Neural cell (in vitro differentiated cells): ENCODE measurements at regions not wholly inside any gene's neighbourhood (a gene's known extent, or its start where the extent isn't known, plus 50 kb on each side); places are given as distances from the start of the nearest gene placed in this dataset.

Source experiments
- H2AFZ ChIP-seq: fragments of 200-600, 300-800 bp; sonication (generic), shearing (Covaris generic); 2 replicates; pipeline ENCODE4 v1.6.0; 2014; ENCODE audit warnings: low read depth, mild to moderate bottlenecking, antibody characterized with exemption, low read length, moderate library complexity
- H3F3A ChIP-seq: fragments of 200-600 bp; shearing (Covaris generic); 2 replicates; pipeline ENCODE4 v1.6.1; 2016; ENCODE audit warnings: mild to moderate bottlenecking, moderate library complexity, mixed read lengths, antibody characterized with exemption, low read length; ENCODE audit not compliant: insufficient read depth, poor library complexity, severe bottlenecking
- H3K27ac ChIP-seq: fragments of 200-600, 300-800 bp; sonication (generic), shearing (Covaris generic); 2 replicates; pipeline ENCODE4 v1.5.1; 2014; ENCODE audit warnings: mild to moderate bottlenecking, low read length, moderate library complexity
- H3K27me3 ChIP-seq: fragments of 300-800, 200-600 bp; sonication (generic), shearing (Covaris generic); 2 replicates; pipeline ENCODE4 v1.6.0; 2014; ENCODE audit warnings: mild to moderate bottlenecking, low read depth, low read length, moderate library complexity; ENCODE audit not compliant: insufficient read depth
- H3K36me3 ChIP-seq: fragments of 300-800, 200-600 bp; sonication (generic), shearing (Covaris generic); 2 replicates; pipeline ENCODE4 v1.5.1; 2014; ENCODE audit warnings: mild to moderate bottlenecking, antibody characterized with exemption, low read length, moderate library complexity; ENCODE audit not compliant: insufficient read depth
- H3K4me2 ChIP-seq: fragments of 300-800, 200-600 bp; sonication (generic), shearing (Covaris generic); 2 replicates; pipeline ENCODE4 v1.6.0; 2014; ENCODE audit warnings: mild to moderate bottlenecking, low read length
- H3K4me3 ChIP-seq: fragments of 300-800, 200-600 bp; sonication (generic), shearing (Covaris generic); 2 replicates; pipeline ENCODE4 v1.5.1; 2014; ENCODE audit warnings: mild to moderate bottlenecking, low read length, moderate library complexity
- H3K79me2 ChIP-seq: fragments of 200-600 bp; shearing (Covaris generic); replicated peaks from 2 replicates; pipeline ENCODE4 v1.6.0; 2014; ENCODE audit warnings: mild to moderate bottlenecking, low read length, moderate library complexity; ENCODE audit not compliant: insufficient read depth
- H3K9ac ChIP-seq: fragments of 300-800, 200-600 bp; sonication (generic), shearing (Covaris generic); 2 replicates; pipeline ENCODE4 v1.6.1; 2016; ENCODE audit warnings: mild to moderate bottlenecking, low read length, mixed read lengths
- H3K9me2 ChIP-seq: fragments of 200-600 bp; shearing (Covaris generic); 2 replicates; pipeline ENCODE4 v1.6.1; 2016; ENCODE audit warnings: mild to moderate bottlenecking, low read length, mixed read lengths; ENCODE audit not compliant: insufficient read depth
- H3K9me3 ChIP-seq: fragments of 200-600, 300-800 bp; sonication (generic), shearing (Covaris generic); 2 replicates; pipeline ENCODE4 v1.6.1; 2016; ENCODE audit warnings: mild to moderate bottlenecking, mixed run types, low read length, moderate library complexity, mixed read lengths
- H4K20me1 ChIP-seq: fragments of 200-600 bp; shearing (Covaris generic); 2 replicates; pipeline ENCODE4 v1.6.1; 2016; ENCODE audit warnings: mild to moderate bottlenecking, mixed run types; ENCODE audit not compliant: insufficient read depth
- CTCF ChIP-seq: fragments of 450-650 bp; IDR thresholded peaks from 2 replicates; pipeline ENCODE4 v1.5.1; 2014; ENCODE audit warnings: antibody characterized with exemption, mild to moderate bottlenecking, moderate library complexity; ENCODE audit not compliant: poor library complexity, severe bottlenecking
- EP300 ChIP-seq: fragments of 450-650 bp; conservative IDR thresholded peaks from 2 replicates; pipeline ENCODE4 v1.6.1; 2014; ENCODE audit warnings: antibody characterized with exemption, mild to moderate bottlenecking, moderate library complexity; ENCODE audit not compliant: poor library complexity, severe bottlenecking
- EZH2 ChIP-seq: fragments of 200-600, 300-800 bp; shearing (Covaris generic), sonication (generic); IDR thresholded peaks from 2 replicates; pipeline ENCODE4 v1.6.1; 2014; ENCODE audit warnings: antibody characterized with exemption, low read length, borderline replicate concordance, mild to moderate bottlenecking; ENCODE audit not compliant: insufficient read depth, poor library complexity, severe bottlenecking
- MXI1 ChIP-seq: fragments of 450-650 bp; conservative IDR thresholded peaks from 2 replicates; pipeline ENCODE4 v1.6.1; 2014; ENCODE audit warnings: antibody characterized with exemption, mild to moderate bottlenecking; ENCODE audit not compliant: poor library complexity, severe bottlenecking
- POLR2AphosphoS5 ChIP-seq: IDR thresholded peaks from 2 replicates; pipeline ENCODE4 v1.6.1; 2012
- RAD21 ChIP-seq: fragments of 450-650 bp; conservative IDR thresholded peaks from 2 replicates; pipeline ENCODE4 v1.6.1; 2014; ENCODE audit warnings: antibody characterized with exemption, mild to moderate bottlenecking, moderate library complexity
- REST ChIP-seq: IDR thresholded peaks from 2 replicates; pipeline ENCODE4 v1.6.1; 2012; ENCODE audit warnings: borderline replicate concordance
- SMC3 ChIP-seq: fragments of 450-650 bp; conservative IDR thresholded peaks from 2 replicates; pipeline ENCODE4 v1.6.1; 2014; ENCODE audit warnings: antibody characterized with exemption, mild to moderate bottlenecking, moderate library complexity; ENCODE audit not compliant: poor library complexity
- TAF1 ChIP-seq: IDR thresholded peaks from 2 replicates; pipeline ENCODE4 v1.6.1; 2012; ENCODE audit warnings: low read depth

GRCh38 chr20:53738039-53738944 lies 144.7 kb upstream of the ZNF217 start:
- TF ChIP-seq EZH2 = no peak
- TF ChIP-seq RAD21 = peak; percentile 49
- peak; percentile 77 for TF ChIP-seq REST
- TF ChIP-seq POLR2AphosphoS5 = peak; percentile 89
- TF ChIP-seq TAF1 = no peak
- peak; percentile 37 for TF ChIP-seq SMC3
- peak; percentile 16 for TF ChIP-seq CTCF
- TF ChIP-seq EP300 = peak; percentile 85
- TF ChIP-seq MXI1 = peak; percentile 36
- Histone ChIP-seq H3K4me3 (peak overlapping the region; percentile 57), H2AFZ (peak overlapping the region; percentile 15), H3F3A (peaks cover 17% of the 10 kb centered on the region), H3K9me2 (no peaks in the 10 kb centered on the region), H3K4me2 (peak overlapping the region; percentile 67), H3K79me2 (no peaks in the 10 kb centered on the region), H3K9me3 (no peaks in the 10 kb centered on the region), H3K36me3 (no peaks in the 10 kb centered on the region), H4K20me1 (no peaks in the 10 kb centered on the region), H3K27ac (peak overlapping the region; percentile 84), H3K27me3 (no peaks in the 10 kb centered on the region), H3K9ac (peak overlapping the region; percentile 67)

- peak overlapping the region; percentile 38 for H2AFZ ChIP-seq
- H3K9ac ChIP-seq = peak overlapping the region; percentile 67
- H3K27me3 ChIP-seq = no peaks in the 10 kb centered on the region
- H3K9me3 ChIP-seq = no peaks in the 10 kb centered on the region
- peak overlapping the region; percentile 57 for H3K4me3 ChIP-seq
- H3K9me2 ChIP-seq = no peaks in the 10 kb centered on the region
- peak overlapping the region; percentile 67 for H3K4me2 ChIP-seq
- peaks cover 17% of the 10 kb centered on the region for H3F3A ChIP-seq
- H4K20me1 ChIP-seq = no peaks in the 10 kb centered on the region
- H3K36me3 ChIP-seq = no peaks in the 10 kb centered on the region
- TF ChIP-seq EZH2 = no peak
- peak; percentile 25 for TF ChIP-seq REST
- peak overlapping the region; percentile 84 for H3K27ac ChIP-seq
- H3K79me2 ChIP-seq = no peaks in the 10 kb centered on the region
These were observed 143.9 kb upstream of the ZNF217 start for GRCh38 chr20:53737396-53738038.
